A549 (cell line): ENCODE measurements at regions not wholly inside any gene's neighbourhood (a gene's known extent, or its start where the extent isn't known, plus 50 kb on each side); places are given as distances from the start of the nearest gene placed in this dataset.

Experiments
- CBX2 ChIP-seq: fragments of 200-600 bp; sonication (generic); IDR thresholded peaks from 2 replicates; pipeline ENCODE4 v1.6.1; 2016; ENCODE audit warnings: low read depth, mild to moderate bottlenecking, borderline replicate concordance
- CBX8 ChIP-seq: fragments of 200-600 bp; sonication (generic); IDR thresholded peaks from 2 replicates; pipeline ENCODE4 v1.6.1; 2016
- ESRRA ChIP-seq: fragments of 150-350 bp; IDR thresholded peaks from 2 replicates; pipeline ENCODE4 v1.6.1; 2014; ENCODE audit warnings: mild to moderate bottlenecking, low read length, borderline replicate concordance
- JUN ChIP-seq, 2 experiments: fragments of >200 bp; sonication (Bioruptor Twin); formaldehyde crosslinking; IDR thresholded peaks; 2 replicates in 1 of 2; 3 replicates in 1 of 2; pipeline ENCODE4 v1.6.1; 2016 to 2017
- MAFK ChIP-seq: fragments of 450-650 bp; IDR thresholded peaks from 2 replicates; pipeline ENCODE4 v1.6.1; 2014; ENCODE audit not compliant: partially characterized antibody
- MYC ChIP-seq: IDR thresholded peaks from 2 replicates; pipeline ENCODE4 v1.6.1; 2012; ENCODE audit warnings: mild to moderate bottlenecking, inconsistent platforms, low read length, improper control_type of control experiment, borderline replicate concordance
- NR3C1 ChIP-seq: fragments of >200 bp; sonication (Bioruptor Twin); formaldehyde crosslinking; IDR thresholded peaks from 3 replicates; pipeline ENCODE4 v1.6.1; 2017
- POLR2A ChIP-seq: IDR thresholded peaks from 2 replicates; pipeline ENCODE4 v1.6.1; 2012; ENCODE audit warnings: mild to moderate bottlenecking, low read length
- RAD21 ChIP-seq, 2 experiments: fragments of >200 bp in 1 of 2; sonication (Bioruptor Twin) in 1 of 2; formaldehyde crosslinking in 1 of 2; IDR thresholded peaks in 1 of 2; conservative IDR thresholded peaks in 1 of 2; 2 replicates in 1 of 2; 3 replicates in 1 of 2; pipeline ENCODE4 v1.6.1; 2012 to 2018; ENCODE audit warnings: inconsistent platforms in 1 of 2
- RCOR1 ChIP-seq: fragments of 150-350 bp; IDR thresholded peaks from 2 replicates; pipeline ENCODE4 v1.6.1; 2014; ENCODE audit warnings: antibody characterized with exemption, low read length, low read depth
- RFX5 ChIP-seq: fragments of 450-650 bp; IDR thresholded peaks from 2 replicates; pipeline ENCODE4 v1.7.1; 2014; ENCODE audit warnings: antibody characterized with exemption, mild to moderate bottlenecking, moderate library complexity
- SMC3 ChIP-seq: fragments of >200 bp; sonication (Bioruptor Twin); formaldehyde crosslinking; IDR thresholded peaks from 3 replicates; pipeline ENCODE4 v1.6.1; 2018; ENCODE audit warnings: inconsistent platforms
- TF ChIP-seq, protein P1 (sequence below): fragments of >200 bp; sonication (Bioruptor Twin); formaldehyde crosslinking; IDR thresholded peaks from 3 replicates; pipeline ENCODE4 v1.5.1; 2016
- TF ChIP-seq, protein P2 (sequence below): fragments of 200-600 bp; sonication (generic); IDR thresholded peaks from 2 replicates; pipeline ENCODE4 v1.6.1; 2016; ENCODE audit warnings: antibody characterized with exemption, mild to moderate bottlenecking, moderate library complexity

DNA sequence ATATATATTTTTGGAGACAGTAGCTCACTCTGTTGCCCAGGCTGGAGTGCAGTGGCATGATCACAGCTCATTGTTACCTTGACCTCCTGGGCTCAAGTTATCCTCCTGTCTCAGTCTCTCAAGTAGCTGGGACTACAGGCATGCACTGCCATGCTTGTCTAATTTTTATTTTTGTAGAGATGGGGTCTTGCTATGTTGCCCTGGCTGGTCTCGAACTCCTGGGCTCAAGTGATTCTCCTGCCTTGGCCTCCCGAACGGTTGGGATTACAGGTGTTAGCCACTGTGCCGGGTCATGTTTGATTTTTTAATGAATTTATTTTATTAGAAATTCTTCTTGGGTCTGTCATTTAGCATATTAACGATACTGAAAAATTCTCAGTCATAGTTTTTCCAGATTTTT is 70.5 kb downstream of the TMEM270 start:
- TF ChIP-seq NR3C1 (no peak), RCOR1 (no peak), MYC (no peak), RFX5 (no peak), POLR2A (no peak), SMC3 (no peak), CBX8 (no peak), CBX2 (no peak), ESRRA (no peak), MAFK (no peak), RAD21 (conservative IDR thresholded peaks at IDR 0.05 in 1 of 2, IDR thresholded peaks at IDR 0.05 in 1 of 2) (no peak), JUN (IDR thresholded peaks at IDR 0.05) (no peak)
- TF ChIP-seq, protein P1, sequence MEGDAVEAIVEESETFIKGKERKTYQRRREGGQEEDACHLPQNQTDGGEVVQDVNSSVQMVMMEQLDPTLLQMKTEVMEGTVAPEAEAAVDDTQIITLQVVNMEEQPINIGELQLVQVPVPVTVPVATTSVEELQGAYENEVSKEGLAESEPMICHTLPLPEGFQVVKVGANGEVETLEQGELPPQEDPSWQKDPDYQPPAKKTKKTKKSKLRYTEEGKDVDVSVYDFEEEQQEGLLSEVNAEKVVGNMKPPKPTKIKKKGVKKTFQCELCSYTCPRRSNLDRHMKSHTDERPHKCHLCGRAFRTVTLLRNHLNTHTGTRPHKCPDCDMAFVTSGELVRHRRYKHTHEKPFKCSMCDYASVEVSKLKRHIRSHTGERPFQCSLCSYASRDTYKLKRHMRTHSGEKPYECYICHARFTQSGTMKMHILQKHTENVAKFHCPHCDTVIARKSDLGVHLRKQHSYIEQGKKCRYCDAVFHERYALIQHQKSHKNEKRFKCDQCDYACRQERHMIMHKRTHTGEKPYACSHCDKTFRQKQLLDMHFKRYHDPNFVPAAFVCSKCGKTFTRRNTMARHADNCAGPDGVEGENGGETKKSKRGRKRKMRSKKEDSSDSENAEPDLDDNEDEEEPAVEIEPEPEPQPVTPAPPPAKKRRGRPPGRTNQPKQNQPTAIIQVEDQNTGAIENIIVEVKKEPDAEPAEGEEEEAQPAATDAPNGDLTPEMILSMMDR = no peak
- TF ChIP-seq, protein P2, sequence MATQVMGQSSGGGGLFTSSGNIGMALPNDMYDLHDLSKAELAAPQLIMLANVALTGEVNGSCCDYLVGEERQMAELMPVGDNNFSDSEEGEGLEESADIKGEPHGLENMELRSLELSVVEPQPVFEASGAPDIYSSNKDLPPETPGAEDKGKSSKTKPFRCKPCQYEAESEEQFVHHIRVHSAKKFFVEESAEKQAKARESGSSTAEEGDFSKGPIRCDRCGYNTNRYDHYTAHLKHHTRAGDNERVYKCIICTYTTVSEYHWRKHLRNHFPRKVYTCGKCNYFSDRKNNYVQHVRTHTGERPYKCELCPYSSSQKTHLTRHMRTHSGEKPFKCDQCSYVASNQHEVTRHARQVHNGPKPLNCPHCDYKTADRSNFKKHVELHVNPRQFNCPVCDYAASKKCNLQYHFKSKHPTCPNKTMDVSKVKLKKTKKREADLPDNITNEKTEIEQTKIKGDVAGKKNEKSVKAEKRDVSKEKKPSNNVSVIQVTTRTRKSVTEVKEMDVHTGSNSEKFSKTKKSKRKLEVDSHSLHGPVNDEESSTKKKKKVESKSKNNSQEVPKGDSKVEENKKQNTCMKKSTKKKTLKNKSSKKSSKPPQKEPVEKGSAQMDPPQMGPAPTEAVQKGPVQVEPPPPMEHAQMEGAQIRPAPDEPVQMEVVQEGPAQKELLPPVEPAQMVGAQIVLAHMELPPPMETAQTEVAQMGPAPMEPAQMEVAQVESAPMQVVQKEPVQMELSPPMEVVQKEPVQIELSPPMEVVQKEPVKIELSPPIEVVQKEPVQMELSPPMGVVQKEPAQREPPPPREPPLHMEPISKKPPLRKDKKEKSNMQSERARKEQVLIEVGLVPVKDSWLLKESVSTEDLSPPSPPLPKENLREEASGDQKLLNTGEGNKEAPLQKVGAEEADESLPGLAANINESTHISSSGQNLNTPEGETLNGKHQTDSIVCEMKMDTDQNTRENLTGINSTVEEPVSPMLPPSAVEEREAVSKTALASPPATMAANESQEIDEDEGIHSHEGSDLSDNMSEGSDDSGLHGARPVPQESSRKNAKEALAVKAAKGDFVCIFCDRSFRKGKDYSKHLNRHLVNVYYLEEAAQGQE = no peak
